ENCODE measurements at regions not wholly inside any gene's neighbourhood (a gene's known extent, or its start where the extent isn't known, plus 50 kb on each side); places are given as distances from the start of the nearest gene placed in this dataset.
"Not testable (repeated sequence)": the region's sequence is repeated elsewhere in the genome, so short reads cannot be mapped to it uniquely, and the experiment has no call there.

GRCh38 chr1:30525971-30526651 is 197.3 kb downstream of the MATN1 start:
- H3K27me3 Mint-ChIP-seq (ENCODE audit: insufficient read depth) = no peaks in the 10 kb centered on the region
- no peaks in the 10 kb centered on the region for H3K4me1 Mint-ChIP-seq
- Histone ChIP-seq H3K27me3 (ENCODE audit: control insufficient read depth, insufficient read depth, low read length, poor library complexity, severe bottlenecking) (no peaks in the 10 kb centered on the region), H3K9ac (ENCODE audit: extremely low read depth, low read length, poor library complexity, severe bottlenecking) (no peak overlapping the region), H3K4me1 (ENCODE audit: control insufficient read depth, insufficient read depth, low read length) (no peaks in the 10 kb centered on the region), H3K9me3 (ENCODE audit: control insufficient read depth, low read length) (no peaks in the 10 kb centered on the region), H3K36me3 (ENCODE audit: control insufficient read depth, insufficient read depth, low read length) (no peaks in the 10 kb centered on the region), H3K4me3 (ENCODE audit: low read length) (no peak overlapping the region), H3K27ac (ENCODE audit: low read depth, low read length) (no peak overlapping the region)
- no peak for TF ChIP-seq CTCF (conservative IDR thresholded peaks at IDR 0.05)
- H3K36me3 Mint-ChIP-seq (ENCODE audit: low read depth) = no peaks in the 10 kb centered on the region
- no peaks in the 10 kb centered on the region for H3K9me3 Mint-ChIP-seq
- peak; percentile 47 for DNase-seq
- no peak overlapping the region for H3K4me3 Mint-ChIP-seq
- H3K27ac Mint-ChIP-seq = no peak overlapping the region
- 83 to 85% methylated on average over 10 of the region's 10 CpGs for WGBS, 2 experiments (ENCODE audit: insufficient coverage in 1 of 2, insufficient read length in 1 of 2)

- Mint-ChIP-seq H3K4me1 (no peaks in the 10 kb centered on the region), H3K9me3 (no peaks in the 10 kb centered on the region), H3K36me3 (ENCODE audit: low read depth) (no peaks in the 10 kb centered on the region), H3K4me3 (no peak overlapping the region), H3K27me3 (ENCODE audit: insufficient read depth) (no peaks in the 10 kb centered on the region), H3K27ac (no peak overlapping the region)
- Histone ChIP-seq H3K36me3 (ENCODE audit: control insufficient read depth, insufficient read depth, low read length) (no peaks in the 10 kb centered on the region), H3K9ac (ENCODE audit: extremely low read depth, low read length, poor library complexity, severe bottlenecking) (no peak overlapping the region), H3K27ac (ENCODE audit: low read depth, low read length) (no peak overlapping the region), H3K27me3 (ENCODE audit: control insufficient read depth, insufficient read depth, low read length, poor library complexity, severe bottlenecking) (no peaks in the 10 kb centered on the region), H3K9me3 (ENCODE audit: control insufficient read depth, low read length) (no peaks in the 10 kb centered on the region), H3K4me3 (ENCODE audit: low read length) (no peak overlapping the region), H3K4me1 (ENCODE audit: control insufficient read depth, insufficient read depth, low read length) (no peaks in the 10 kb centered on the region)
- peak; percentile 35 for DNase-seq
- no peak for TF ChIP-seq CTCF (conservative IDR thresholded peaks at IDR 0.05)
- WGBS, 2 experiments (ENCODE audit: insufficient coverage in 1 of 2, insufficient read length in 1 of 2) = 96 to 100% methylated on average over 2 to 4 of the region's 4 CpGs
Measured at GRCh38 chr1:30525631-30525970, 197.8 kb downstream of the MATN1 start.

- Histone ChIP-seq H3K4me3 (ENCODE audit: low read length) (no peak overlapping the region), H3K4me1 (ENCODE audit: control insufficient read depth, insufficient read depth, low read length) (no peaks in the 10 kb centered on the region), H3K27me3 (ENCODE audit: control insufficient read depth, insufficient read depth, low read length, poor library complexity, severe bottlenecking) (no peaks in the 10 kb centered on the region), H3K9ac (ENCODE audit: extremely low read depth, low read length, poor library complexity, severe bottlenecking) (no peak overlapping the region), H3K9me3 (ENCODE audit: control insufficient read depth, low read length) (no peaks in the 10 kb centered on the region), H3K27ac (ENCODE audit: low read depth, low read length) (no peak overlapping the region), H3K36me3 (ENCODE audit: control insufficient read depth, insufficient read depth, low read length) (no peaks in the 10 kb centered on the region)
- H3K4me1 Mint-ChIP-seq = no peaks in the 10 kb centered on the region
- H3K27ac Mint-ChIP-seq = no peak overlapping the region
- WGBS, 2 experiments (ENCODE audit: insufficient coverage in 1 of 2, insufficient read length in 1 of 2) = 90 to 94% methylated on average over 6 to 11 of the region's 11 CpGs
- no peak for TF ChIP-seq CTCF (conservative IDR thresholded peaks at IDR 0.05)
- peak; percentile 38 for DNase-seq
- no peak overlapping the region for H3K4me3 Mint-ChIP-seq
- no peaks in the 10 kb centered on the region for H3K36me3 Mint-ChIP-seq (ENCODE audit: low read depth)
- H3K9me3 Mint-ChIP-seq = no peaks in the 10 kb centered on the region
- H3K27me3 Mint-ChIP-seq (ENCODE audit: insufficient read depth) = no peaks in the 10 kb centered on the region
Measured at GRCh38 chr1:30524840-30525617, 198.4 kb downstream of the MATN1 start.

GRCh38 chr1:30524025-30524555 is 199.3 kb downstream of the MATN1 start:
- WGBS, 2 experiments (ENCODE audit: insufficient coverage in 1 of 2, insufficient read length in 1 of 2) = 96% methylated on average over 7 of the region's 8 CpGs; no CpG with 5 or more reads in 1 of the 2 experiments
- H3K9me3 Mint-ChIP-seq; H3K4me3 ChIP-seq (ENCODE audit: low read length); H3K27ac ChIP-seq (ENCODE audit: low read depth, low read length); H3K4me3 Mint-ChIP-seq; H3K27ac Mint-ChIP-seq; H3K27me3 ChIP-seq (ENCODE audit: control insufficient read depth, insufficient read depth, low read length, poor library complexity, severe bottlenecking); H3K36me3 ChIP-seq (ENCODE audit: control insufficient read depth, insufficient read depth, low read length); H3K4me1 ChIP-seq (ENCODE audit: control insufficient read depth, insufficient read depth, low read length); H3K9ac ChIP-seq (ENCODE audit: extremely low read depth, low read length, poor library complexity, severe bottlenecking); H3K4me1 Mint-ChIP-seq; H3K27me3 Mint-ChIP-seq (ENCODE audit: insufficient read depth); H3K36me3 Mint-ChIP-seq (ENCODE audit: low read depth); H3K9me3 ChIP-seq (ENCODE audit: control insufficient read depth, low read length): not testable (repeated sequence)
- peak; percentile 10 for DNase-seq

Measured in endodermal cell (in vitro differentiated cells).